ENCODE measurements at regions not wholly inside any gene's neighbourhood (a gene's known extent, or its start where the extent isn't known, plus 50 kb on each side); places are given as distances from the start of the nearest gene placed in this dataset.

DNA sequence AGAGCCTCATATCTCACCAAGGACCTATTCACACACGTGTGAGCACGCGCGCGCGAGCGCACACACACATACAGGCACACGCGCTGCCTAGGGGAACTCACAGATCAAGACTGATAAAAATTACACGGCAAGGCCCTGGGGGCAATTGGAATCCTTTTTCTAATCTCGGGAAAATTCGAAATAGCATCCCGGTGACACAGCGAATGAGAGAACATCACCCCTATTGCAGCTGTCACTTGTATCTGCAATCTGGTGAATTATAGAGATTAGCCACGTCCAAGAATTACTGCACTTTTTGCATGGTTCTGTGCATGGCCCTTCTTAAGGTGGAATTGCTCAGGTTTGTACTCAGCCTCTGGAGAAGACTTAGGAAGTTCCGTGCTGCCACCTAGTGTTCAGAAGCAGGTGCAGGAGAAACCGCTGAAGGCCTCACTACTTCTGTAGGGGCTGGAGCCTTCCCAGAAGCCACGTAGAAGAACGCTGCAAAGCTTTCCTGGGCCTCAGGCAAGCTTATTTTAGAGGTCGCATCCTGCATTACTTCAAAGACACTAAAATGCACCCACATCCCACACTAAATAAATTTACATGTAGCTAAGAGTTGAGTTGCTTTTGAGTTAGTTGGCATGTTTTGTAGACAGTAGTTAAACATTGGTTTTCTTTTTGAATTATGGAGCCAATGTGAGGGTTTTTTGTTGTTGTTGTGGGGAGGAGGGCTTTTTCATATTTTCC is 229.2 kb upstream of the CAMK1G start:
- TF ChIP-seq, protein P1, sequence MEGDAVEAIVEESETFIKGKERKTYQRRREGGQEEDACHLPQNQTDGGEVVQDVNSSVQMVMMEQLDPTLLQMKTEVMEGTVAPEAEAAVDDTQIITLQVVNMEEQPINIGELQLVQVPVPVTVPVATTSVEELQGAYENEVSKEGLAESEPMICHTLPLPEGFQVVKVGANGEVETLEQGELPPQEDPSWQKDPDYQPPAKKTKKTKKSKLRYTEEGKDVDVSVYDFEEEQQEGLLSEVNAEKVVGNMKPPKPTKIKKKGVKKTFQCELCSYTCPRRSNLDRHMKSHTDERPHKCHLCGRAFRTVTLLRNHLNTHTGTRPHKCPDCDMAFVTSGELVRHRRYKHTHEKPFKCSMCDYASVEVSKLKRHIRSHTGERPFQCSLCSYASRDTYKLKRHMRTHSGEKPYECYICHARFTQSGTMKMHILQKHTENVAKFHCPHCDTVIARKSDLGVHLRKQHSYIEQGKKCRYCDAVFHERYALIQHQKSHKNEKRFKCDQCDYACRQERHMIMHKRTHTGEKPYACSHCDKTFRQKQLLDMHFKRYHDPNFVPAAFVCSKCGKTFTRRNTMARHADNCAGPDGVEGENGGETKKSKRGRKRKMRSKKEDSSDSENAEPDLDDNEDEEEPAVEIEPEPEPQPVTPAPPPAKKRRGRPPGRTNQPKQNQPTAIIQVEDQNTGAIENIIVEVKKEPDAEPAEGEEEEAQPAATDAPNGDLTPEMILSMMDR (IDR thresholded peaks at IDR 0.05; ENCODE audit: insufficient read depth, low read depth, low read length), result peak; percentile 95
- no peak for TF ChIP-seq EZH2 (IDR thresholded peaks at IDR 0.05; ENCODE audit: insufficient read depth, low read length)
